ENCODE measurements at regions not wholly inside any gene's neighbourhood (a gene's known extent, or its start where the extent isn't known, plus 50 kb on each side); places are given as distances from the start of the nearest gene placed in this dataset.

DNA sequence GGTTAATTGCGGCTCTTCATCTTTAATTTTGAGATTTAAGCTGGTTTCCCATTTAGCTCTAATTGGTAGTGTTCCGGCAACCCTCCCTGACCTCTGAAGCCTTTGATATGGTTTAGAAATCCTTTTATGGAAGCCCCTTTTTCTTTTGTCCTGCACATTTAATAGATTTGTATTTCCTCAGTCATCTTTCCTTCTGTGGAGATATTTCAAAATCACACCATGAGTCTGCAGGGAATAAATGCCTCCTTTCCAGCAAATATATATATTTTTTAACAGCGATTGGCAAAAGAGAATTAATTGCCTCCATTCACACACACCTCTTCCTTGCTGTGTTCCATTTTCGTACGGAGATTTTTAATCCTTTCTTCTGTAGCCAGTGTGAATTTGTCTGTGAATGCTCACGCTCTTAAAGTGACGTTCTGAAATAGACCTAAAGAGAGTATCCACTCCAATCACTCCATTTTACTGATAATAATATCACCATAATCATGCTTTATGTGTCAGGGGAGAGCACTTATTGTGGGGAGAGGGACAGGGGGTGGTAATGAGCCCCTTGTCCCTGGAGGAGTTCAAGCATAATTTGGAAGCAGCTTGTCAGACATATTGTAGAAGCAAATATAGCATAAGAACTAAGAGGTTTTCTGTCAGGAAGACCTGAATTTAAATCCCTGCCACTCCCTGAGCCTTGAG is 142.5 kb upstream of the SYT13 start:
- dilution Hi-C loops (cut with HindIII; ENCODE audit: low sequenced_read_pairs, unreplicated experiment) = no loop called here
- no TSS peak for BruUV-seq (replicated peaks)
- CTCF ChIA-PET = interaction anchor here (0.6 kb wide), 1 partner anchor 25 kb away, joined by 4 read pairs; no protein-coding TSS in a partner anchor

More for the DNA sequence above, 142.5 kb upstream of the SYT13 start:
- no peak overlapping the region for H2BK15ac ChIP-seq (ENCODE audit: low read depth, low read length)
- H3K27me3 ChIP-seq (ENCODE audit: control insufficient read depth, insufficient read depth, low read length) = peaks cover 11% of the 10 kb centered on the region
- no peak overlapping the region for H2BK20ac ChIP-seq (ENCODE audit: low read depth, low read length)
- H4K20me1 ChIP-seq (ENCODE audit: insufficient read depth, low read length) = no peaks in the 10 kb centered on the region
- ATAC-seq (ENCODE audit: low read depth) = no peak
- H2AFZ ChIP-seq (replicated peaks; ENCODE audit: low read length, poor library complexity) = no peak overlapping the region
- no peak overlapping the region for H2AK9ac ChIP-seq (replicated peaks; ENCODE audit: low read depth, low read length, poor library complexity)
- no peaks in the 10 kb centered on the region for H3K79me1 ChIP-seq (ENCODE audit: low read depth in 1 of 2, low read length in 2 of 2)
- intact Hi-C loops (cut with micrococcal nuclease) = no loop called here
- no peak for DNase-seq
- no peak overlapping the region for H4K5ac ChIP-seq (ENCODE audit: low read depth, low read length)
- WGBS, 2 experiments (ENCODE audit: extremely low coverage in 2 of 2, insufficient read length in 1 of 2) = no CpG with 5 or more reads among the region's 7 CpGs
- no peak overlapping the region for H3K4me2 ChIP-seq (ENCODE audit: low read depth, low read length)
- in situ Hi-C loops (cut with MboI; ENCODE audit: low sequenced_read_pairs) = no loop called here
- H2BK120ac ChIP-seq (ENCODE audit: low read depth, low read length) = no peak overlapping the region
- no peak overlapping the region for H4K8ac ChIP-seq (ENCODE audit: low read depth in 2 of 2, low read length in 2 of 2)
- H2AK5ac ChIP-seq (ENCODE audit: low read depth, low read length) = no peak overlapping the region
- H3K23ac ChIP-seq (ENCODE audit: low read depth, low read length) = no peak overlapping the region
- no peak overlapping the region for H3K18ac ChIP-seq (ENCODE audit: low read depth, low read length)
- H3K56ac ChIP-seq (ENCODE audit: extremely low read depth, insufficient read depth, low read length) = no peak overlapping the region
- H3K4me3 ChIP-seq (ENCODE audit: insufficient read depth, low read depth, low read length) = no peak overlapping the region
- no peaks in the 10 kb centered on the region for H3K9me1 ChIP-seq (ENCODE audit: insufficient read depth, low read length)
- H4K91ac ChIP-seq (ENCODE audit: insufficient read depth, low read depth, low read length) = no peak overlapping the region
- no peak overlapping the region for H3K27ac ChIP-seq (ENCODE audit: insufficient read depth, low read length)
- TF ChIP-seq MAZ (IDR thresholded peaks at IDR 0.05; ENCODE audit: borderline replicate concordance, low read depth, low read length) (no peak), MXI1 (IDR thresholded peaks at IDR 0.05; ENCODE audit: borderline replicate concordance, low read depth, low read length) (no peak), CHD1 (IDR thresholded peaks at IDR 0.05; ENCODE audit: low read depth, low read length) (no peak), FOS (IDR thresholded peaks at IDR 0.05; ENCODE audit: low read depth, low read length) (no peak), RCOR1 (IDR thresholded peaks at IDR 0.05; ENCODE audit: insufficient replicate concordance, low read length) (no peak), RFX5 (IDR thresholded peaks at IDR 0.05; ENCODE audit: low read depth, low read length) (no peak), USF2 (IDR thresholded peaks at IDR 0.05; ENCODE audit: low read depth, low read length) (no peak), NFE2L2 (IDR thresholded peaks at IDR 0.05; ENCODE audit: low read depth, low read length) (no peak), SMC3 (IDR thresholded peaks at IDR 0.05; ENCODE audit: low read depth, low read length) (no peak)
- TF ChIP-seq, protein P1, sequence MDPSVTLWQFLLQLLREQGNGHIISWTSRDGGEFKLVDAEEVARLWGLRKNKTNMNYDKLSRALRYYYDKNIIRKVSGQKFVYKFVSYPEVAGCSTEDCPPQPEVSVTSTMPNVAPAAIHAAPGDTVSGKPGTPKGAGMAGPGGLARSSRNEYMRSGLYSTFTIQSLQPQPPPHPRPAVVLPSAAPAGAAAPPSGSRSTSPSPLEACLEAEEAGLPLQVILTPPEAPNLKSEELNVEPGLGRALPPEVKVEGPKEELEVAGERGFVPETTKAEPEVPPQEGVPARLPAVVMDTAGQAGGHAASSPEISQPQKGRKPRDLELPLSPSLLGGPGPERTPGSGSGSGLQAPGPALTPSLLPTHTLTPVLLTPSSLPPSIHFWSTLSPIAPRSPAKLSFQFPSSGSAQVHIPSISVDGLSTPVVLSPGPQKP (IDR thresholded peaks at IDR 0.05; ENCODE audit: borderline replicate concordance, low read depth, low read length) = no peak
- no peak overlapping the region for H3K14ac ChIP-seq (replicated peaks; ENCODE audit: low read depth, low read length)
- POLR2A ChIA-PET (ENCODE audit: unreplicated experiment) = no interaction called here
- H3K36me3 ChIP-seq (ENCODE audit: control insufficient read depth, insufficient read depth, low read length) = no peaks in the 10 kb centered on the region
- no peak overlapping the region for H3K9ac ChIP-seq (ENCODE audit: low read depth, low read length)
- no peaks in the 10 kb centered on the region for H3K9me3 ChIP-seq (ENCODE audit: control insufficient read depth, insufficient read depth, low read length)
- H3K4me1 ChIP-seq (ENCODE audit: control insufficient read depth, insufficient read depth, low read length) = no peaks in the 10 kb centered on the region
- H3K4ac ChIP-seq (ENCODE audit: low read depth, low read length) = no peak overlapping the region
- no peak overlapping the region for H2BK5ac ChIP-seq (ENCODE audit: low read depth, low read length, poor library complexity, severe bottlenecking)

Data from IMR-90 (cell line).